Peyer's patch (tissue), 4 donors: ENCODE measurements at regions not wholly inside any gene's neighbourhood (a gene's known extent, or its start where the extent isn't known, plus 50 kb on each side); places are given as distances from the start of the nearest gene placed in this dataset.

Experiments
- POLR2A ChIP-seq, 2 donors: fragments of 450-650 bp; IDR thresholded peaks; one replicate each; pipeline ENCODE4 v1.5.1; 2017; ENCODE audit warnings: antibody characterized with exemption in 2 of 2, mild to moderate bottlenecking in 2 of 2, moderate library complexity in 2 of 2
- TF ChIP-seq, protein P1 (sequence below), 6 experiments: fragments of 450-650 bp in 4 of 6; fragments of 200-600 bp in 2 of 6; sonication (generic) in 1 of 6; IDR thresholded peaks; one replicate each; pipeline ENCODE4 v1.5.1; 2017 to 2019; ENCODE audit warnings: antibody characterized with exemption in 6 of 6, mild to moderate bottlenecking in 3 of 6, moderate library complexity in 1 of 6

DNA sequence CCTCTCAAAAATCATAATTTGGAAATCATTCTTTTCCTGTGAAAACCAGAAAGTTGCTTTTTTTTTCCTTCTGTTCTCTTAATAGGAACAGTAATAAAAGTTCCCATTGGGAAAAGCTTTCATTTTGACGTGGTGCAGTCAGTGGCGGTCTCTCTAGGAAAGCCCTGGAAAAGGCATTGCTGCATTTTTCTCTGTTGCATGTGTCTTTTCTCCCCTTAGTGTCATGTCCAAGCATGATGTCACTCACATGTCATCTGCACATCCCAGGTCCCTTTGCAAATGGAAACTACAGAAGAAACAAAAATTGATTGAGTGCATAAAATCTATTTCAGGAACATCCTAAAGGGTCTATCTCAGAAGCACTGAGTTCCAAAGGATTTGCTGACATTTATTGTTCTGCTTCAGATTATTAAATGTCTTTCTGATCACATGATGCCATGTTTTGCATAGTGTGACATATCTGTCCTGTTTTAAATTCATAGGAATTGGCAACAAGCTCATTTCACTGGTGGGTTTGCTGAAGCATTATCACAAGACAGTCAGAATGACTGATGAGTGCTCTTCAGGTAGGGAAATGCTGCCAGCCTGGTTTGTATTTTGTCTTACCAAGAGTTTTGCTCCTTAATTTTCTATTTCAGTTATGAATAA, 208.7 kb downstream of the SOX4 start:
- TF ChIP-seq, protein P1, sequence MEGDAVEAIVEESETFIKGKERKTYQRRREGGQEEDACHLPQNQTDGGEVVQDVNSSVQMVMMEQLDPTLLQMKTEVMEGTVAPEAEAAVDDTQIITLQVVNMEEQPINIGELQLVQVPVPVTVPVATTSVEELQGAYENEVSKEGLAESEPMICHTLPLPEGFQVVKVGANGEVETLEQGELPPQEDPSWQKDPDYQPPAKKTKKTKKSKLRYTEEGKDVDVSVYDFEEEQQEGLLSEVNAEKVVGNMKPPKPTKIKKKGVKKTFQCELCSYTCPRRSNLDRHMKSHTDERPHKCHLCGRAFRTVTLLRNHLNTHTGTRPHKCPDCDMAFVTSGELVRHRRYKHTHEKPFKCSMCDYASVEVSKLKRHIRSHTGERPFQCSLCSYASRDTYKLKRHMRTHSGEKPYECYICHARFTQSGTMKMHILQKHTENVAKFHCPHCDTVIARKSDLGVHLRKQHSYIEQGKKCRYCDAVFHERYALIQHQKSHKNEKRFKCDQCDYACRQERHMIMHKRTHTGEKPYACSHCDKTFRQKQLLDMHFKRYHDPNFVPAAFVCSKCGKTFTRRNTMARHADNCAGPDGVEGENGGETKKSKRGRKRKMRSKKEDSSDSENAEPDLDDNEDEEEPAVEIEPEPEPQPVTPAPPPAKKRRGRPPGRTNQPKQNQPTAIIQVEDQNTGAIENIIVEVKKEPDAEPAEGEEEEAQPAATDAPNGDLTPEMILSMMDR (IDR thresholded peaks at IDR 0.05), result no peak
- no peak for TF ChIP-seq POLR2A (IDR thresholded peaks at IDR 0.05)
